ENCODE measurements at regions not wholly inside any gene's neighbourhood (a gene's known extent, or its start where the extent isn't known, plus 50 kb on each side); places are given as distances from the start of the nearest gene placed in this dataset.
A peak's percentile ranks its signal among the peaks of the same experiment; 100 is the strongest.

DNA sequence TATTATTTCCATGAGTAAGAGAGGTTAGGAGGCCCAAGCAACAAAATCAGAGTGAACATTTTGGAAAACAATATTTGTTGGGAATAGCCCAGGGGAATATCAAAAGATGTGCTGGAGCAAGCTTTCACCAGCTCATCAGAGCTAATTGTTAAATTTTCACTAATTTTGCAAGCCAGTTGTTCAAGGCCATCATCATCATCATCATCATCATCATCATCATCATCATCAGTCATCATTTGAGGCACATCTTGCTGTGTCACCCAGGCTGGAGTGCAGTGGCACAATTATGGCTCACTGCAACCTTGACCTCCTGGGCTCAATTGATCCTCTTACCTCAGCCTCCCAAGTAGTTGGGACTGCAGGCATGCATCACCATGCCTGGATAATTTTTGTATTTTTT lies 350.5 kb upstream of the MEF2C start:
- no peaks in the 10 kb centered on the region for H3K36me3 ChIP-seq
- no peak overlapping the region for H3K27ac ChIP-seq
- H3K9me3 ChIP-seq, result no peaks in the 10 kb centered on the region
- no peaks in the 10 kb centered on the region for H3K27me3 ChIP-seq
- no peaks in the 10 kb centered on the region for H3K4me1 ChIP-seq
- no peak overlapping the region for H3K4me3 ChIP-seq
- TF ChIP-seq EP300 (IDR thresholded peaks at IDR 0.05) (no peak), POLR2AphosphoS5 (IDR thresholded peaks at IDR 0.05) (no peak), POLR2A (IDR thresholded peaks at IDR 0.05) (no peak)
- TF ChIP-seq, protein P1, sequence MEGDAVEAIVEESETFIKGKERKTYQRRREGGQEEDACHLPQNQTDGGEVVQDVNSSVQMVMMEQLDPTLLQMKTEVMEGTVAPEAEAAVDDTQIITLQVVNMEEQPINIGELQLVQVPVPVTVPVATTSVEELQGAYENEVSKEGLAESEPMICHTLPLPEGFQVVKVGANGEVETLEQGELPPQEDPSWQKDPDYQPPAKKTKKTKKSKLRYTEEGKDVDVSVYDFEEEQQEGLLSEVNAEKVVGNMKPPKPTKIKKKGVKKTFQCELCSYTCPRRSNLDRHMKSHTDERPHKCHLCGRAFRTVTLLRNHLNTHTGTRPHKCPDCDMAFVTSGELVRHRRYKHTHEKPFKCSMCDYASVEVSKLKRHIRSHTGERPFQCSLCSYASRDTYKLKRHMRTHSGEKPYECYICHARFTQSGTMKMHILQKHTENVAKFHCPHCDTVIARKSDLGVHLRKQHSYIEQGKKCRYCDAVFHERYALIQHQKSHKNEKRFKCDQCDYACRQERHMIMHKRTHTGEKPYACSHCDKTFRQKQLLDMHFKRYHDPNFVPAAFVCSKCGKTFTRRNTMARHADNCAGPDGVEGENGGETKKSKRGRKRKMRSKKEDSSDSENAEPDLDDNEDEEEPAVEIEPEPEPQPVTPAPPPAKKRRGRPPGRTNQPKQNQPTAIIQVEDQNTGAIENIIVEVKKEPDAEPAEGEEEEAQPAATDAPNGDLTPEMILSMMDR (IDR thresholded peaks at IDR 0.05), result no peak
- intact Hi-C loops (cut with DNase I), result no loop called here
- no peak for DNase-seq

DNA sequence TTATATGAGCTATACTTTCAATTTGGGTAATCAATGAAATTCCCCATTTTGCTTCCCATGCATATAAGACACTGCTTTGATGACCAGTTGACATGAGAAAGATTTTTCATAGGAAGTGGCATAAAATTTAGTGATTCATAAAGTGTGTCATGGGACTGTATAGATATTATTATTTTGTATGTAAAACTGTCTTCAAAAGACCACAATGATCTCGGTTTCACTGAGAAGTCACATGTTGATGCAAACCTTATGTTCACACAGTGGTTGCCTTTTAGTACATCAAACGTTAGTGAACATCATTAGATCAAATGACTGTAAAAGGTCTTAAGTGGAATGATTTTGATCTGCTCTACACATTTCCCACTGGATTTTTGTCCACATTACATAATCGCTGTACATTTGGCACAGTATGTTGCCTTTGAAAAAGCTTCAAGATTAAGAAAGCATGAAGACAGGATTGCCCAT lies 349.2 kb upstream of the MEF2C start:
- Histone ChIP-seq H3K4me1 (no peaks in the 10 kb centered on the region), H3K36me3 (no peaks in the 10 kb centered on the region), H3K9me3 (no peaks in the 10 kb centered on the region), H3K4me3 (no peak overlapping the region), H3K27ac (no peak overlapping the region), H3K27me3 (no peaks in the 10 kb centered on the region)
- no peak for DNase-seq
- intact Hi-C loops (cut with DNase I), result no loop called here
- WGBS, 2 donors, result 76 to 77% methylated on average over 3 of the region's 3 CpGs
- TF ChIP-seq, protein P1 (IDR thresholded peaks at IDR 0.05), result no peak
- TF ChIP-seq POLR2AphosphoS5 (IDR thresholded peaks at IDR 0.05) (no peak), POLR2A (IDR thresholded peaks at IDR 0.05) (no peak), EP300 (IDR thresholded peaks at IDR 0.05) (no peak)

DNA sequence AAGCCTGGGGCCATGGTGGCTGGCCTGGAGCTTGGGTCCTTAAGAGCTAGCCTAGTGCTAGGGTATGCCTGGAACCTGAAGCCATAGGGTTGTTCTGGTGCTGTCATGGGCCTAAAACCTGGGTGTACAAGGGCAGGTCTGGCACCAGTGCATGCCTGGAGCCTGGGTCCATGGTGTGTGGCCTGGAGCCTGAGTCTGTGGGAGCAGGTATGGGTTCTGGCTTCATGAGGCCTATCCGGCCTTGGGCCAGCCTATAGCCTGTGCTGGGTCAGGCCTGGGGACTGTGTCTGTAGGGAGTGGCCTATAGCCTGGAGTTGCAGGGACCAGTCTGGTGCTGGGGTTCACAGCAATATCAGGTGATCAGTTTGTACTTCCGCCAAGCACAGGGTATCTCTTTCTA lies 347.2 kb upstream of the MEF2C start:
- 75 to 98% methylated on average over 2 of the region's 2 CpGs for WGBS, 2 donors
- TF ChIP-seq POLR2AphosphoS5 (IDR thresholded peaks at IDR 0.05), result no peak
- no peak for TF ChIP-seq EP300 (IDR thresholded peaks at IDR 0.05)
- TF ChIP-seq, protein P1 (IDR thresholded peaks at IDR 0.05), result no peak
- TF ChIP-seq POLR2A (IDR thresholded peaks at IDR 0.05), result no peak
- no peaks in the 10 kb centered on the region for H3K27me3 ChIP-seq
- no peaks in the 10 kb centered on the region for H3K4me1 ChIP-seq
- H3K9me3 ChIP-seq, result peaks cover 0 to 2% (median 0%) of the 10 kb centered on the region in 4 donors
- peak; percentile 57 for DNase-seq
- H3K36me3 ChIP-seq, result no peaks in the 10 kb centered on the region
- intact Hi-C loops (cut with DNase I), result no loop called here
- no peak overlapping the region for H3K4me3 ChIP-seq
- H3K27ac ChIP-seq, result no peak overlapping the region

DNA sequence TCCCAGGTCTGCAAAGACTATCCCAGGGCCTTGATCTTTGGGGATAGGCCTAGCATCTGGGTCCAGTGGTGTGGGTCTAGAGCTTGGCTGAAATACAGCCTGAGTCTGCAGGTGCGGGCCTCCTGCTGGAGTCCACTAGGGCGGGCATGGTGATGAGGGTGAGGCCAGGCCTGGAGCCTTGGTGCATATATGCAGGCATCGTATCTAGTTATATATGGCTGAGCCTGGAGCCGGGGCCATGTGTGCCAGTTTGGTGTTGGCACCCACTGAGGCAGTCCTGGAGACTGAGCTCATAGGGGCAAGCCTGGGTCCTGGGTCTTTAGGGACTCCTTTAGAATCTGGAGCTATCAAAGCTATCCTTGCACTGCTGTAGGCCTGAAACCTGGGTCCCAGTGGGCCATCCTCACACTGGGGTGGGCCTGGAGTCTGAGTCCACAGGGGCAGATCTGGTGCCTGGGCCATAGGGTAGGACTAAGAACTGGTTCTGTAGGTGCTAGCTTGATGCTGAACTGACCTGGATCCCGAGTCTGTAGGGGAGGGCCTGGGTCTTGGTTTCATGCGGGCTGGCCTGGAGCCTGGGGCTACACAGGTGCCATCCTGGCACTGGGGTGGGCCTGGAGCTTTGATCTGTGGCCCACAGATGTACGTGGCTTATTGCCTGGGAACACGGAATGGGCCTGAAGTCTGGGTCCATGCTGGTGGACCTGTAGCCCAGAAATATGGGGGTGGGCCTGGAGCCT lies 346.5 kb upstream of the MEF2C start:
- Histone ChIP-seq H3K9me3 (peaks cover 0 to 2% (median 0%) of the 10 kb centered on the region in 4 donors), H3K27ac (no peak overlapping the region), H3K4me3 (no peak overlapping the region), H3K27me3 (no peaks in the 10 kb centered on the region), H3K36me3 (no peaks in the 10 kb centered on the region), H3K4me1 (no peaks in the 10 kb centered on the region)
- 96 to 97% methylated on average over 8 of the region's 8 CpGs for WGBS, 2 donors
- DNase-seq, result peak; percentile 47
- TF ChIP-seq POLR2AphosphoS5 (IDR thresholded peaks at IDR 0.05) (no peak), POLR2A (IDR thresholded peaks at IDR 0.05) (no peak), EP300 (IDR thresholded peaks at IDR 0.05) (no peak)
- TF ChIP-seq, protein P1 (IDR thresholded peaks at IDR 0.05), result no peak
- intact Hi-C loops (cut with DNase I), result no loop called here

DNA sequence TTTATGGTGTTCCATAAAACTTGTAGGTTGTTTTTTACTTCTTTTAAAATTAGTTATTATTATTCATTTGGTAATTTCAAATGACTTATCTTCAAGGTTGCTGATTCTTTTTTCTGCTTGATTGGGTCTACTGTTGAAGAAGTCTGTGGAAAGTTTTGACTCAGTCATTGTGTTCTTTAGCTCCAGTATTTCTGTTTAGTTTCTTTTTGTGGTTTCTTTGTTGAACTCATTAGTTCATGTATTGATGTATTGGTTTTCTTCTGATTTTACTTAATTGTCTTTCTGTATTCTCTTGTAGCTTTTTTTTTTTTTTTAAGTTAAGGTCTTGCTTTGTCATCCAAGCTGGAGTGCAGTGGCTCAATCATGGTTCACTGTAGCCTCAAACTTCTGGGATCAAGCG lies 345.4 kb upstream of the MEF2C start:
- 93 to 94% methylated on average over 1 of the region's 1 CpG for WGBS, 2 donors

More for the DNA sequence above, 345.4 kb upstream of the MEF2C start:
- no peak overlapping the region for H3K4me3 ChIP-seq
- peaks cover 0 to 2% (median 0%) of the 10 kb centered on the region in 4 donors for H3K9me3 ChIP-seq
- H3K27me3 ChIP-seq, result no peaks in the 10 kb centered on the region
- no peak for DNase-seq
- intact Hi-C loops (cut with DNase I), result no loop called here
- H3K27ac ChIP-seq, result no peak overlapping the region
- TF ChIP-seq POLR2A (IDR thresholded peaks at IDR 0.05) (no peak), POLR2AphosphoS5 (IDR thresholded peaks at IDR 0.05) (no peak), EP300 (IDR thresholded peaks at IDR 0.05) (no peak)
- TF ChIP-seq, protein P1 (IDR thresholded peaks at IDR 0.05), result no peak
- no peaks in the 10 kb centered on the region for H3K36me3 ChIP-seq
- H3K4me1 ChIP-seq, result no peaks in the 10 kb centered on the region
